Esophagus muscularis mucosa (tissue), 4 donors: ENCODE measurements at regions not wholly inside any gene's neighbourhood (a gene's known extent, or its start where the extent isn't known, plus 50 kb on each side); places are given as distances from the start of the nearest gene placed in this dataset.

Experiments
- CTCF ChIP-seq, 3 experiments: fragments of 200-600 bp in 2 of 3; fragments of 450-650 bp in 1 of 3; sonication (generic) in 2 of 3; IDR thresholded peaks; one replicate each; pipeline ENCODE4 v1.5.1; 2017 to 2019; ENCODE audit warnings: antibody characterized with exemption in 3 of 3, mild to moderate bottlenecking in 2 of 3, moderate library complexity in 1 of 3
- EP300 ChIP-seq: sonication (generic); formaldehyde crosslinking; IDR thresholded peaks from one replicate; pipeline ENCODE4 v1.6.1; 2017; ENCODE audit warnings: antibody characterized with exemption
- POLR2A ChIP-seq: fragments of 450-650 bp; IDR thresholded peaks from one replicate; pipeline ENCODE4 v1.6.1; 2017; ENCODE audit warnings: antibody characterized with exemption, moderate library complexity, mild to moderate bottlenecking, low read depth
- POLR2AphosphoS5 ChIP-seq, 2 donors: sonication (generic); formaldehyde crosslinking; IDR thresholded peaks; one replicate each; pipeline ENCODE4 v1.6.1; 2017; ENCODE audit warnings: antibody characterized with exemption in 2 of 2

GRCh38 chr18:66951750-66952149, 347.9 kb upstream of the CDH19 start:
- TF ChIP-seq CTCF (IDR thresholded peaks at IDR 0.05) (no peak), POLR2A (no peak), POLR2AphosphoS5 (IDR thresholded peaks at IDR 0.05) (no peak), EP300 (no peak)
